H4 (cell line): ENCODE measurements at regions not wholly inside any gene's neighbourhood (a gene's known extent, or its start where the extent isn't known, plus 50 kb on each side); places are given as distances from the start of the nearest gene placed in this dataset.

Experiments used
- DNase-seq: peaks from one replicate; pipeline ENCODE4 v3.0.0-alpha.2; 2015; ENCODE audit warnings: low spot score

GRCh38 chr5:74127381-74128320, 501.7 kb downstream of the ARHGEF28 start:
- no peak for DNase-seq

- DNase-seq: no peak
Measured at GRCh38 chr5:74126294-74126693, 500.3 kb downstream of the ARHGEF28 start.

GRCh38 chr5:74124826-74125225, 498.8 kb downstream of the ARHGEF28 start:
- DNase-seq: peak; percentile 77

GRCh38 chr5:74123929-74124328, 497.9 kb downstream of the ARHGEF28 start:
- DNase-seq: no peak

GRCh38 chr5:74122979-74123590, 497.1 kb downstream of the ARHGEF28 start:
- no peak for DNase-seq

GRCh38 chr5:74122175-74122574, 496.2 kb downstream of the ARHGEF28 start:
- no peak for DNase-seq

- DNase-seq: no peak
Measured at GRCh38 chr5:74120585-74120984, 494.6 kb downstream of the ARHGEF28 start.

GRCh38 chr5:74118071-74118470, 492.1 kb downstream of the ARHGEF28 start:
- no peak for DNase-seq

- DNase-seq: no peak
Measured at GRCh38 chr5:74116984-74117383, 491.0 kb downstream of the ARHGEF28 start.

- no peak for DNase-seq
Measured at GRCh38 chr5:74116266-74116665, 490.3 kb downstream of the ARHGEF28 start.

GRCh38 chr5:74113927-74114326, 487.9 kb downstream of the ARHGEF28 start:
- no peak for DNase-seq

GRCh38 chr5:74113196-74113540, 487.2 kb downstream of the ARHGEF28 start:
- DNase-seq: no peak

GRCh38 chr5:74112372-74113195, 486.6 kb downstream of the ARHGEF28 start:
- no peak for DNase-seq

- no peak for DNase-seq
Measured at GRCh38 chr5:74111764-74112163, 485.8 kb downstream of the ARHGEF28 start.

GRCh38 chr5:74109344-74109743, 483.3 kb downstream of the ARHGEF28 start:
- no peak for DNase-seq

- DNase-seq: no peak
Measured at GRCh38 chr5:74107899-74108298, 481.9 kb downstream of the ARHGEF28 start.

GRCh38 chr5:74105126-74105780, 479.3 kb downstream of the ARHGEF28 start:
- DNase-seq: no peak

GRCh38 chr5:74103131-74104023, 477.4 kb downstream of the ARHGEF28 start:
- DNase-seq: no peak

- no peak for DNase-seq
Measured at GRCh38 chr5:74100268-74100665, 474.3 kb downstream of the ARHGEF28 start.

GRCh38 chr5:74099538-74100267, 473.7 kb downstream of the ARHGEF28 start:
- DNase-seq: no peak
